ENCODE measurements at regions not wholly inside any gene's neighbourhood (a gene's known extent, or its start where the extent isn't known, plus 50 kb on each side); places are given as distances from the start of the nearest gene placed in this dataset.

DNA sequence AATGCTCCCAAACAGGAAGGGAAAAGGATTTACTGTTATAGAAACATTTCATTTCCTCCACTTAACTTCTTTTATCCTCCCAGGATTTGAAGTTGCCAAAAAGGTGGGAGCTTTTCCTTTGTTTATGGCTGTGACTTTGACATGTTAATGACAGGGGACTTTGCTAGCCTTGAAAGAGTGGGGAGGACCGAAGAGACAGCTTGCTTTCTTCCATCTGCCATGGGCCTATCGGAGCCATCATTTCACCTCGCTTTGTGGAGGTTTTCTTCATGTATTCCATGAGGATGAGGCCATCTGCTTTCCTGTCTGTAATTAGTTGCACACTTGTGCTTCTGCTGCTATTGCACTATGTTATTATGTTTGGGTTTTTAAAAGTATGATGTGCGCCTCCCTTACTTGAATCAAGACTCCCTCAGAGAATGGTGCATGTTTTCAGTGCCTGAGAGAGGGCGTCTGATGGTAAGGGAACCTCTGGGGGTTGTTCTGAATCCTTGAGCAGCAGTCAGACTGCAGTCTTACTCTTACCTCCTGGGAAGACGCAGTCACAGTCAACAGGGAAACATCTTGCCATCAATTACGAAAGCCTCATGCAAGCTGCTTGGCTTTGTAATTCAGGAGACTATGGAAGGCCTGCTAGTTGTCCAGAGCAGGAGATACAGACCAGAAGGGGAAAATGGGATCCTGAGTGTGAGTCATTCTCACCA, 173.3 kb upstream of the MGAT5 start:
- no peak for DNase-seq (ENCODE audit: low spot score)

DNA sequence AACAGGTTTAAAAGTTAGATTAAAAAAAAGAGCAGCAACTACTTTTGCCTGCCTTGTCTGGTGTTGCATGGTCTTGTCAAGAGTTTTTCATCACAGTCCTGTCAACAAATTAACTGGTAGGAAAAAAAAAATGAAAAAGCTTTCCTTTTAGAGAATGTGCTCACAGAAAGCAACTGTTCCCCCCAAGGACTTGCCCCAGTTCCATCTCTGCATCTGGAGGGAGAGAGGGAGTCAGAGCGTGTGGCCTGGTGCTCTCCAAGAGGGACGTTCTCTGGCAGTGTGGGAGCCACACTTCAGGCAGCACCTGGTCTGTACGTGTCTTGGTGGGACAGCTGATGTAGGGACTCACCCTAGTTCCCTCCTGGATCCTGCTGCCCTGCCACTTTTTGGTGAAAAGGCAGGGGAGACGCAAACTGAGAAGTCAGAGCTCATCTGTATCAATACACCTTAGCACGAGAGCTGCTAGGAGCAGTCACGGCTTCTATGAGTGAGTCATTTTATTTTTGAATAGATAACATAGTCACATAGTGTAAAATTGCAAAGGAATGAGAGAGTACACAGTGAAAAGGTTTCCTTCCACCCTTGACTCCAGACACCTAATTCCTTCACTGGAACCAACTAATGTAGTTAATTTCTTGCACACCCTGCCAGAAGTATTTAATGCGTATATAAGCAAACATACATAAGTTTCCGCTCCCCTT, 172.5 kb upstream of the MGAT5 start:
- no peak for DNase-seq (ENCODE audit: low spot score)

DNA sequence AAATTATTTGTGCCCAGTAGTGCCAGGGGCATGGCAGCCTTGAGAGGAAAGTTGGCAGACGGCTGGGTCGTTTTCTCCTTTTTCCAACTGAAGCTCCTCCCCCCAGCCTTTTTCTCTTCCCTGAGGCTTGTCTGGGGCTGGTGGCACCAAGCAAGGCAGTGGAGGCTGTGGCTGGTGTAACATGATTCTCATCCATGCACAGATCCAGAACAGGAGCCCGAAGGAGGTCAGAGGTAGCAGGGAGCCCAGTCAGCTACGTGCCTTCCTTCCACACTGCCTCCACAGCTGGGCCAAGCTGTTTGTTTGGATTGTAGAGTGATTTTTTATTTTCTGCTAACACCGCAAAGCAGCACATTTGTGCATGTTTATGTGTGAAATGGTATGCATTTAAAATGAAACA, 170.3 kb upstream of the MGAT5 start:
- no peak for DNase-seq (ENCODE audit: low spot score)

DNA sequence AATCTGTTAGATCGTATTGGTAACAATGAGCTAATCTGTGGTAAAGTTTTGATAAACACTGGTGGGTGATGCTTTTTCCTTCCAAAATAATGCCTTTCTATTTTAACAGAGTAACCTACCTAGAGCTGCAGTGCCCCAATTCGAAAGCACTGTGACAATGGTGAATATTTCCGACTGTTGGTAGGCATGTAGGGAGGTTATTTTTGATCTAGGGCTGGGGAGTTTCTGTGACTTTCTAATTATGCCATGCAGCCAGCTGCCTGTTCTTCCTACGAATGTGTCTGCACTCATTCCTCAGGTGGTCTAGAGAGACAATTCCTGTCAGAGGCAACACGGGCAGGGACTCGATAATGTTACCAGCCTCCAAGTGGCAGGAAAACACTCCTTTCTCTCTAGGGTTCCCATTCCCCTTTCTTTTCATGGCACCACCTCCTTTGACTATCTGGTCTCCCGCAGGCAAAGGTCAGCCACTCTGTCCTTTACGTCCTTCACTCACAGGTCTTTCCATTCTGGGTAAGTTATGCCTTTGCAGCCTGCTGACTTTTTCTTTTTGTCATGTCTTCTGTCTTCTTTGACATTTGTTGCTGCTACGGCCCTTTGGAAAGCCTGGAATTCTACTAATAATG, 167.2 kb upstream of the MGAT5 start:
- DNase-seq (ENCODE audit: low spot score), result no peak

DNA sequence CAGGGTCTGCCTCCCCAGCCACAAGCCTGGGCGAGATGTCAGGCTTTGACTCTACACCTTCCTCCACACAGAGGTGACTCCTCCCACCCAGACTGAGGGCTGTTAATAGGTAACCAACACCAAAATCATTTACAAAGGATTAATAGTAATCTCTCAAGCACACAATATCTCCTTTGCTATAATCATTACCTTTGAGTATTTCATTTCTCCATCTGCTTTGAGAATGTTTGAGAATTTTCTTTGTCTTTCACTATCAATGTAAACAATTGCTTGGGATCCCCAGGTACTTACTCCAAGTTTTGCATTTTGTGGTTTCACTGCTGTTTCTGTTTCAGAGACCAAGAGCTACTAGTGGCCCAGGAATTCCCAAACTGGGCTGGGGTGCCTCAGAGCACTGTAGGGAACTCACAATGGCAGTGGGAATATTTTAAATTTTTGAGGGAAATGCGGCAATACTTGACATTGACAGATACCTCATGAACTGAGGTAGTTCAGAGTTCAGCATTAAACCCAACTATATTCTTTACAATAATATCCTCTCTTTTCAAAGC, 166.4 kb upstream of the MGAT5 start:
- no peak for DNase-seq (ENCODE audit: low spot score)

DNA sequence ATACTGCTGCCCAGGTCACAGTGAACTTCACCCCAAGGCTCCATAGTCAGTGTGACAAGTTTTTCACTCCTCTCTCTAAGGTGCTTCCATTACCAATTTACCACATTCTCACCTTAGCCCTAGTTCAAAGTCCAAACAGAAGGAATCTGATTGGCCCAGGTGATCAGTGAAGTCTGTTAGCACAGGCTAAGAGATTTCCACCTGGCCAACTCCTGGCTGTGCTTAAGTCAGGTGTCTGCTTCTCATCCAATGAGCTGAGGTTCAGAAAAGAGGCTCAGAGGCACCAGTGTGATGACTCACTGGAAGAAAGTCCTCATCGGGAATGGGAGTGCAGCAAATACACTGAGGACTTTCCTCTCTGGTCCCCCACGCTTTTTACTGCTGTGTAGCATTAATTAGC, 164.4 kb upstream of the MGAT5 start:
- DNase-seq (ENCODE audit: low spot score), result no peak

DNA sequence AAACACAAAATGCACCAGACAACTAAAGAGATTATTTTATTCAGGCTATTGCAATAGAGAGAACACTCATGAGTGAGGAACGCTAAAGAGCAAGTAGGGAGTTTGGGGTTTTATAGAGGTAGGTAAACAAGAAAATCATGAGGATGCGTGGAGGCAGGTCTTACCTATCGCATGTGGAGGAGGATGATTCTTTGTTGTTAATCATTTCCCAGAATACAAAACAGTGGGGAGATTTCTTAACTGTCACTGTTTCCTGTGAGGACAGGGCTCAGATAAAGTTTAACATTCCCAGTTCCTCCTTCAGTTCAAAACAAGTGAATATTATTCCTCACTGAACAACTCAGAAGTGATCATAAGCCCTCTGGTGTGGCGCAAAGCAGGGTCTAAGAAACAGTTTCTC, 156.1 kb upstream of the MGAT5 start:
- DNase-seq (ENCODE audit: low spot score), result no peak

DNA sequence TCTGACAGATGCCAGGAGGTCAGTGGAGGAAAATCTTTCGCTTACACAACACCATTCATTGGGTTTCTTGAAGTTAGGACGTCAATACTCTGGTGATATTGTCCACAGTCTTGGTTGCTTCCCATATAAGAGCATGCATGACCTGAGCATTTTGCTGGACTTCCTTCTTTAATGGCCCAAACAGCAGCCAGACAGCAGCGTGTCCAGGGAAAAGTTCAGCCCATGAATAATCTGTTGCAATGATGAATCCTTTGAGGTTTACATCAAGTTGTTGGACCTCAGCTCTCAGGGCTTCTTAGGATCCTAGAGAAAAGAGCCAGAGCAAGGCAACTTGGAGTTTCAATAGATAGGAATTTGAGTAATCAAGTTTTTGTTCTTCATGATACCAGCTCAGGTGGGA, 155.6 kb upstream of the MGAT5 start:
- DNase-seq (ENCODE audit: low spot score), result no peak

DNA sequence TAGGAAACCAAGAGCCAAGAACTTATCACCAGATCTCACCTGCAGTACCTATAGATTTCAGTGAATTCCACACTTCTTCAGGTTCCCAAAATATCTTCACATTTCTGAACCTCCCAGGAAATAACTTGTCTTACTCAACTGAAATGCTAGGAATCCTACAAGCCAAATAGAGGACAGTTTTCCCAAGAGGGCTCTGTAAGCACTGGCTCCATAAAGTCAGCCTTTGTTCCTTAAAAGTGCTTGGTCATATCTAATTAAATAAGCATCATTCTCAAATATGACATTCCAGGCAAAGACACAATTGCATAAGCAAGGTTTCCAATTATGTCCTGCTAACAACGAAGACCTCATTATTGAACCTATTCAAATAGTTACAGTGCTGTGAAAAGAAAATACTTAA, 154.6 kb upstream of the MGAT5 start:
- no peak for DNase-seq (ENCODE audit: low spot score)

DNA sequence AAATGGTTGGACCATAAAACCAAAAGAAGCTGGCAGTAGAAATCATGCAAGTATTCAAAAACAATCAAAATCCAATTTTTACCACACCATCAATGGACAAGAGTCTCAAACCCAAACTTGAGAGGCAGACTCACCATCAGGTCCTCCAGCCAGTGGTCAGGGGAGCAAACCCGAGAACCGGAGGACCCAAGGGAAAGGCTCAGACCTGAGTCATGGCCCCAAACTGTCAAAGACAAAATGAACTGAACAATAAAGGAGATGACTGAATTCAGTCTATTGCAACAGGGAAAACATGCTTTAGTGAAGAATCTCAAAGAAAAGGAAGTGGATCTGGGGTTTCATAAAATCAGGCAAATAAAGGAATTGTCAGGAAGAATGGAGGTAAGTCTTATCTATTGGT, 150.7 kb upstream of the MGAT5 start:
- no peak for DNase-seq (ENCODE audit: low spot score)

DNA sequence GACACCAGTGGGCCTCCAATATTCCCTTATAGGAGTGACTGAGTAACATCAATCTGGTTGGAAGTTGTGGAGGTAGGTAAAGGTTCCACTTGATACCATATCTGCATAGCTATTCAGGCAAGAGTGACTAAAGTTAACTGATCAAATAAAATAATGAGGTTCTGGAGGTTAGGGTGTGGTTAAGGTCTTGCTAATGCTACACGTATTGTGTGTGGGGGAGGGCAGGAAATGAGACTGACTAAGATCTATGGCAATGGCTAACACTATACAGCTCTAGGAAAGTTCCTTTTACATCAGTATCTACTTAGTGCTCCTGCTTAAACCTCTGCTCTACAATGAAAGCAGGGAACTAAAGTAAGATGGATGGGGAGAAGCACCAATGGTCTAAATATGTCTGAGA, 149.1 kb upstream of the MGAT5 start:
- no peak for DNase-seq (ENCODE audit: low spot score)

DNA sequence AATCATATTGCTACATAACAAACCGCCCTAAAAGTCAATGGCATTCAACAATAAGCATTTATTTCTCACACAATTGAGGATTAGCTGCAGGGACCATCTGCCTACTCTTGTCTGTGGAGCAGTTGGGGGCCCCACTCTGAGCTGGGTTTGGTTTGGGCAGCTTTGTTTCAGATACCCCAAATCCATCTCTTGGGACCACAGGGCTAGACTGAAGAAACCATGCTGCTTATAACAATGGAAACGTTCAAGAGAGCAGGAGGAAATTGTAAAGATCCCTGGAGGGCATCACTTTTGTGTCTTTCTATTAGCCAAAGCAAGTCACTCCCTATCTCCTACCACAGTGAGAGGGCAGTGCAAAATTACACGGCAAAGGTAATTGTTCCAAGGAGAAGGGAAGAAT, 146.5 kb upstream of the MGAT5 start:
- DNase-seq (ENCODE audit: low spot score), result no peak

DNA sequence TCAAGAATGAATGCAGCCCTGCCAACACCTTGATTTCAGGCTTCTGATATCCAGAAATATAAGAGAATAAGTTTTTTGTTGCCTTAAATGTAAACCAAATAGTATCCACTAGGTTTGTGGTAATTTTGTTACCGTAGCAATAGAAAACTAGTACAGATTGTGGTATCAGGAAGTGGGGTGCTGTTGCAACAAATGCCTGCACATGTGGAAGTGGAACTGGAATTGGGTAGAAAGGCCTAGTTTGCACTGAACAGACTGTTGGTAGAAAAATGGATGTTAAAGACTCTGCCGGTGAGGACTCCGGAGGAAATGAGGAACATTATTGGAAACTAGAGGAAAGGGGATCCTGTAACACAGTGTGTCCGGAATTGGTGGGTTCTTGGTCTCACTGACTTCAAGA, 145.8 kb upstream of the MGAT5 start:
- no peak for DNase-seq (ENCODE audit: low spot score)

DNA sequence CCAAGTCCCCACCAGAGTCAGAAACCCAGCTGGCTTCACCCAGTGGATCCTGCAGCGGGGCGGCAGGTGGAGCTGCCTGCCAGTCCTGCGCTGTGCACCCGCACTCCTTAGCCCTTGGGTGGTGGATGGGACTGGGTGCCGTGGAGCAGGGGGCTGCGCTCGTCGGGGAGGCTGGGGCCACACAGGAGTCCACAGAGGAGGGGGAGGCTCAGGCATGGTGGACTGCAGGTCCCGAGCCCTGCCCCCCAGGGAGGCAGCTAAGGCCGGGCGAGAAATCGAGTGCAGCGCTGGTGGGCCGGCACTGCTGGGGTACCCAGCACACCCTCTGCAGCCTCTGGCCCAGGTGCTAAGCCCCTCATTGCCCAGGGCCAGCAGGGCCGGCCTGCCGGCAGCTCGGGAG, 144.6 kb upstream of the MGAT5 start:
- no peak for DNase-seq (ENCODE audit: low spot score)

DNA sequence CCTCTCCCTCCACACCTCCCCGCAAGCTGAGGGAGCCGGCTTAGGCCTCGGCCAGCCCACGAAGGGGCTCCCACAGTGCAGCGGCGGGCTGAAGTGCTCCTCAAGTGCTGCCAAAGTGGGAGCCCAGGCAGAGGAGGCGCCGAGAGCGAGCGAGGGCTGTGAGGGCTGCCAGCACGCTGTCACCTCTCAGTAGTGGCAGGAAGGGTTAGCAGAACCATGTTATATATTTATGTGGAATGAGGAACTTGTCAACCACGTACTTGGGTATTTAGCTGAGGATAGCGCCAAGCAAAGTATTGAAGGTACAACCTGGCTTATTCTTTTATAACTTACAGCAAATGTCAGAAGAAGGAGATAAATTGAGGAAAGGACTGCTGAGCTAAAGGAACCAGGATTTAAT, 144.1 kb upstream of the MGAT5 start:
- DNase-seq (ENCODE audit: low spot score), result no peak

DNA sequence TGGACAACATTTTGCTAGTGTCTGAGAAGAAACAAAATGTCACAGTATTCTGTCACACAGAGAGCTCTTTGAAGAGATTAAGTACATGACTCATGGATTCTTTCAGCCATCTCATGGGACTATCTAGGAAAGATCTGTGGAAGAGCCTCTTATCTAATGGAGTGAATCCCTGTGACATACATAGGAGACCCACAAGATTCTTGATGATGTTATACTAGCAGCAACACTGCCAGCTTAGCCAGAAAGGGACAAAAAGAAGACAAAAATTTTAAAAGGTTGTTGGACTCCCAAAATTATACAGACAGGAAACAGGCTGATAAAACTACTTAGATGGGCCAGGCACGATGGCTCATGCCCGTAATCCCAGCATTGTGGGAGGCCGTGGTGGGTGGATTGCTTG, 143.3 kb upstream of the MGAT5 start:
- no peak for DNase-seq (ENCODE audit: low spot score)

DNA sequence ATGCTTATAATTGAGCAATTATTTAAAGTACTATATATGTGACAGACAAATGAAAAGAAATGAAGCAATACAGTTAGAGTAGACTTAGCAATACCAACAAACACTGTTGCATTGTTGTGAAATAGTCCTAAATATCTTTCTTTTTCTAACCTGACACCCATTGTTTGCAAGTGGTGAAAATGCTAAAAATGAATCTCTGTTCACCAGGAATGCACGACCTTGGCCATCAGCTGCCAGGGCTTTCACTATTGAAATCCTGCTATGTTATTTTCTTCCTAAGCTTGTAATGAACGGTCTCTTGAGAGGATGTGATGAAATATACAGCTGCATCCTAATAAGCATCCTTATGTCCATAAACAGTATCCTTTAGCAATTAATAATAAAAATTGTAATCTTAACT, 136.2 kb upstream of the MGAT5 start:
- DNase-seq (ENCODE audit: low spot score), result no peak

DNA sequence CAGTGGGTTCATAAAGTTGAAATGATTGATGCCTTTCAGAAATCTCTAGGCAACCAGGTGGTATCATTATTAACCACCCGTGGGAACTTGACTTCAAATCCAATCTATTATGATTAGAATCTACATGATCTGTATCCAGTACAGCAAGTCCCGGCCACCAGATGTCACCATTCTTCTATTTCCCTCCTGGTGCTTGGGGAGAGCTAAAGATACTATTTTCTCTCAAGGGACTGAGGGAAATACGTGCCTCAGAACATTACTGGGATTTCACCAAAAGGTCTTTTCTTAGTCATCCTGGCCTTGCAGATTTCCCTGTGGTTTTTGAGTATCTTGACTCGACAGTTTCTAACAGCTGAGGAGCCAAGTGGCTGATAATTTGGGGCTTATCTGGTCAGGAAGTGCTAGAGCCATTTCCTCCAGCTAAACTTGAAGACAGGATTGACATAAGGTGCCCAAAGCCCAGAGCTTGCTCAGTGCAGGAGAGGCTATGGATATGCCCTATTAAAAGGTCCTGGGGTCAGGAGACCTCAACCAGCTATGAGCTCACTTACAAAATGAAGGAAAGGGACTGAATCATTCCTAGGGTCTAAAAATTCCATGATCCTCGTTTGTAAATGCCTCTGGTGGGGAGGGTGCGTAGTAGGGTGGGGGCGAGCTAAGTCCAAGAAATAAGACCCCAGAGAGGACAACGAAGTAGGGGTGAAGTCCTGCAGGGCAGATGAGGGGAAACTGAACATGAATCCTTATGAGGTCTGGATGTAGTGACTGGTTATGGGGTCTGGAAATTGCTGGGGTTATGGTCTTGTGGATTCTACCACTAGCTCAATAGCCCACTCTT, 135.4 kb upstream of the MGAT5 start:
- DNase-seq (ENCODE audit: low spot score), result peak; percentile 93

DNA sequence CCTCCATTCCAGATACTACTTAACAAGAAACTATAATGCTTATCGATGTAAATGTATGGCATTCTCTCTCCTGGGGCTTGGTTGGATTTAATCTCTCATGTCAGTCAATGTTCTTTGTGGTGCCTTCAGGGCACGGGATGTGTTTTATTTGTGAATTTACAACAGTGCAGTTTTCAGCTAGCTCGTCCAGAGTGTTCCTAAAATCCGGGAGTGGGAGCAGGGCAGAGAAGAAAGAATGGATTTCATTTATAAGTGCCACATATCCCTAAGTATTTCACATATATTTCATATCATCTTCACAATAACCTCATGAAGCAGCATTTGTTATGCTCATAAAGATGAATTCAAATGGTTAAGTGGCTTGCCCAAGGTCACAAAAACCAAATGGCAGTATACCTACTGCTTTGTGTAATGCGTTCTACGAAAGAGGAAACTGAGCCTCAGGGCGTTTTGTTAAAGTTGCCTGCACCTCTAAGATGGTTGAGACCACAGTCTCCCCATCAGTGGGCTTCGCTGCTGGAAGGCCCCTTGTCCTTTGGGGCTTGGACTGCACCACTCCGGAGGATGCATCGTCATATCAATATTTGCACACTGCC, 134.7 kb upstream of the MGAT5 start:
- DNase-seq (ENCODE audit: low spot score), result peak; percentile 47

DNA sequence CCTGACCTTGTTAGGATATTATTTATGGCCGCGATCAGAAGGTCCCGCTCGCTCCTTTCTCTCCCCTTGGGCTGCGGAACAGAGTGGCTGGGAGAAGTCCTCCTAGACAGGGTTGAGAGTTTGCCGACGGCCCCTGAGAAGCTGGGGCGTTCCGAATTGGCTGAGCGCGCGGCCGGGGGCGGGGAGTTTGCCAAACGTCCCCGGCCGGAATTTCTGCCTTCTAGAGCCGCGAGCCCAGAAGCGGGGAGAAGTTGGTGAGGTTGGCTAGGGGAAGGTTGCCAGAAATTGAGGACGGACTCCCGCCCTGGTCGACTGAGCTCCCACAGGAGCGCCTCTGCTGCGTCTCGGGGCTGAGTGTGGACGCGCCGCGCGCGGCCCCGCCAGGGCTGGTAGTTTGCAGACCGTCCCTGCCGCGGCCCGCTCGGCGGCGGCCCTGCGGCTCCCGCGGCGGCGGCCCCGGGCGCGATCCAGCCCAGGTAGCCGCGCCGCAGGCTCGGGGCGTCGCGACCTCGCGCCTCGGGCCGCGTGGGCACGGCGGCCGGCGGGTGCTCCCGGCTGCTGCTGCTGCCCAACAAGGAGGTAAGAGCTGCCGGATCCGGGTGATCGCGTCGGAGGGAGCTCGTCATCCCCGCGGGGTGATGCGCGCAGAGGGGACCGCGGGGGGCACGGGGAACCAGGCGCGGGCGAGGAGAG, 134.0 kb upstream of the MGAT5 start:
- DNase-seq (ENCODE audit: low spot score), result peak; percentile 93

DNA sequence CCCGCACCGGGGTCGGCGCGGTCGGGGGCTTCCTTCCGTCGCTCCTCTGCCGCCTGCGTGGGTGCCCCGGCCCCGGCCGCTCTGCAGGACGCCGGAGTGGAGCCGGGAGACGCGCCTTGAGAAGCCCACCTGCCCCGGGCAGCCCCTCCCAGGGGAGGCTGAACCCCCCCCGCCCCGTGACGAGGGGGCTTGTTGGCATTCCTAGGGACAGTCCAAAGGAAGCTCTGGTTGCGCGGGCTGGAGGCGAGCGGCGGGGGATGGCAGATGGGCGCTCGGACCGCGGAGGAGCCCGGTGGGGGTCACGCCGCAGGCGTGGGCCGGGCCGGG, 133.5 kb upstream of the MGAT5 start:
- no peak for DNase-seq (ENCODE audit: low spot score)
